ENCODE measurements at regions not wholly inside any gene's neighbourhood (a gene's known extent, or its start where the extent isn't known, plus 50 kb on each side); places are given as distances from the start of the nearest gene placed in this dataset.

- no peak for DNase-seq
These were observed 177.3 kb upstream of the ARL4C start for GRCh38 chr2:234673961-234674759.

- DNase-seq: no peak
These were observed 176.6 kb upstream of the ARL4C start for GRCh38 chr2:234673501-234673900.

- DNase-seq: no peak
These were observed 175.7 kb upstream of the ARL4C start for GRCh38 chr2:234672498-234673150.

GRCh38 chr2:234671716-234672115 lies 174.8 kb upstream of the ARL4C start:
- no peak for DNase-seq

GRCh38 chr2:234671231-234671630 lies 174.3 kb upstream of the ARL4C start:
- DNase-seq: no peak

GRCh38 chr2:234670806-234671205 lies 173.9 kb upstream of the ARL4C start:
- DNase-seq: no peak

GRCh38 chr2:234670052-234670451 lies 173.2 kb upstream of the ARL4C start:
- DNase-seq: no peak

GRCh38 chr2:234669621-234670020 lies 172.7 kb upstream of the ARL4C start:
- no peak for DNase-seq

- DNase-seq: no peak
These were observed 172.1 kb upstream of the ARL4C start for GRCh38 chr2:234669001-234669400.

GRCh38 chr2:234666911-234667310 lies 170.0 kb upstream of the ARL4C start:
- DNase-seq: no peak

GRCh38 chr2:234665304-234665703 lies 168.4 kb upstream of the ARL4C start:
- no peak for DNase-seq

- no peak for DNase-seq
These were observed 165.0 kb upstream of the ARL4C start for GRCh38 chr2:234661849-234662248.

- no peak for DNase-seq
These were observed 164.3 kb upstream of the ARL4C start for GRCh38 chr2:234661175-234661574.

GRCh38 chr2:234655706-234656105 lies 158.8 kb upstream of the ARL4C start:
- no peak for DNase-seq

GRCh38 chr2:234650911-234651310 lies 154.0 kb upstream of the ARL4C start:
- no peak for DNase-seq

GRCh38 chr2:234649951-234650350 lies 153.1 kb upstream of the ARL4C start:
- DNase-seq: no peak

- no peak for DNase-seq
These were observed 146.5 kb upstream of the ARL4C start for GRCh38 chr2:234643407-234643806.

- DNase-seq: no peak
These were observed 144.2 kb upstream of the ARL4C start for GRCh38 chr2:234641086-234641485.

GRCh38 chr2:234640657-234641056 lies 143.8 kb upstream of the ARL4C start:
- DNase-seq: no peak

GRCh38 chr2:234638966-234639365 lies 142.1 kb upstream of the ARL4C start:
- DNase-seq: no peak

GRCh38 chr2:234635284-234635683 lies 138.4 kb upstream of the ARL4C start:
- DNase-seq: no peak

- DNase-seq: no peak
These were observed 136.8 kb upstream of the ARL4C start for GRCh38 chr2:234633581-234634230.

GRCh38 chr2:234632527-234633391 lies 135.9 kb upstream of the ARL4C start:
- no peak for DNase-seq
